ENCODE measurements at regions not wholly inside any gene's neighbourhood (a gene's known extent, or its start where the extent isn't known, plus 50 kb on each side); places are given as distances from the start of the nearest gene placed in this dataset.

- no peak for TF ChIP-seq CTCF (IDR thresholded peaks at IDR 0.05; ENCODE audit: low read depth, low read length)
- no peak for TF ChIP-seq EZH2phosphoT487 (IDR thresholded peaks at IDR 0.05; ENCODE audit: low read depth)
Observed at GRCh38 chr11:98100689-98101088, 920.1 kb upstream of the CNTN5 start.

Measured in OCI-LY3 (cell line).